ENCODE measurements at regions not wholly inside any gene's neighbourhood (a gene's known extent, or its start where the extent isn't known, plus 50 kb on each side); places are given as distances from the start of the nearest gene placed in this dataset.

DNA sequence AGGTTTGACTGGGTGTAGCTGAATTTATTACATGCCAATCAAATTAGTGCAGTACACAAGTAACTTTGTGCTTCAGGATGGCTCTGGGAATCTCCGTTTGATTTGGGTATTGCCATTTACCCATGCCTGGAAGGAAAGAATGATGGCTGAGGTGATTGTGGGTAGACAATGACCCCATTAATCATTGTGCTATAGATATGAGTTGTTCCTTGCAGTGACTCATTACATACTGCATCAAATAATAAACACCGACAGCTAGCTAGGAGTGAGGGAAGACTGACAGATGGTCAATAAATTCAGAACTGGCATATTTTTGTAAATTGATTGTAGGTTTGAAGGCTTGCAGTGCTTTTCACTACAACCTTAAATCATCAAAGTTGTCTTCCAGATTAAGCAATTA lies 1069.5 kb downstream of the DIAPH3 start:
- no peak overlapping the region for H3K4me3 ChIP-seq (ENCODE audit: low read length)
- DNase-seq (ENCODE audit: low read depth, low spot score): no peak

DNA sequence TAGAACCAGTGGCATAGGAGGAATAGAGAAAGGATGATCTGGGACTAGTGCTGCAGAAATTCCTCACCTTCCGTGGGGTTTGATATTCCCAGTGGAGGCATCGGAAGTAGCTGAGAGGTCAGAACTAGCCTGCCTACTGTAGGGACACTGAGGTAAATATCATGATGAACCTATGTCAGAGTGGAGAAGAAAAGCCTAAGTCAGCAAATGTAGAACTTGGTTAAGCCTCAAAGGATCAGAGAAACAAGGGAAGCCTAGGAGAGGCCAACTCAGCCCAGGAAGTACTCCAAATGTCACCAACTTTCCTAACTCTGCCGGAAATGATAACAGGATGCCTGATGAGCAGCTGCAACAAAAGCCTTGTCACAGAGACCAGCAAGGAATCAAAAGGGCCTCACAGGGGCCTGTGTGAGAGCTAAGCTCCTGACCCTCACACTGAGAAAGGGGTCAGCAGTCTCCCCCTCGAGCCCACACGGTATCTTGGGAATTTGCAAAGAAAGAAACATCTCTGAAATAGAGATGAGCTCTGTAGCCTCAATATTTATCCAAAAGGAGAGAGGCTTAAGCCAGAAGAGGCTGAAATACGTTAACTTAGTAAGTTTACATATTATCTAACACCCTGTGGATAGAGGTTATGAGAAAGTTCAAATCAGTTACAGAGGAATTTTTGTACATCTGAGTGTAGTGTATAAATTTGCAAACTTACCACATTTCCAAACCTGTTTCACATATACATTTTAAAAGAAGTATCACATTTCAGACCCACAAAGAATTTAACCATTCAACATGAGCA lies 1064.3 kb downstream of the DIAPH3 start:
- no peak for DNase-seq (ENCODE audit: low read depth, low spot score)
- H3K4me3 ChIP-seq (ENCODE audit: low read length): no peak overlapping the region

GRCh38 chr13:59103004-59103768 lies 1060.5 kb downstream of the DIAPH3 start:
- DNase-seq (ENCODE audit: low read depth, low spot score): no peak
- H3K4me3 ChIP-seq (ENCODE audit: low read length): no peak overlapping the region

DNA sequence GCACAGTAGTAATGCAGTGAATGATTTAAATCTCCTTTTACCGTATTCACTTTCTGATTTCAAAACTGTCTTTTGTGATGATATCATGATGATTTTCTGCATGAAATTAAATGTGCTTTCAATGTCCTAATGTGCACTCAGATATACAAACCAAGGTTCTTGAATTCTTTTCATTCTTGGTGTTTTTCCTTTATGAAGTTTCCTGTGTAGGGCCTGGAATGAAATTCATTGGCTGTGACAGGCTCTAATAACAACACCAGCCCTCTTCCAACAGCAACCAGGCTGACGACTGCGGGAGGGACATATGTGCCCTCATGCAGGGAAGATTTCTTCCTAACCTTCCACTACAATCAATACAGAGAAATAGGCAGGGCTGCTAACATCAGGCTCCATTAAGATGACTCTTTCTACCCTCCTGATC lies 1052.0 kb downstream of the DIAPH3 start:
- H3K4me3 ChIP-seq (ENCODE audit: low read length): no peak overlapping the region
- DNase-seq (ENCODE audit: low read depth, low spot score): no peak

DNA sequence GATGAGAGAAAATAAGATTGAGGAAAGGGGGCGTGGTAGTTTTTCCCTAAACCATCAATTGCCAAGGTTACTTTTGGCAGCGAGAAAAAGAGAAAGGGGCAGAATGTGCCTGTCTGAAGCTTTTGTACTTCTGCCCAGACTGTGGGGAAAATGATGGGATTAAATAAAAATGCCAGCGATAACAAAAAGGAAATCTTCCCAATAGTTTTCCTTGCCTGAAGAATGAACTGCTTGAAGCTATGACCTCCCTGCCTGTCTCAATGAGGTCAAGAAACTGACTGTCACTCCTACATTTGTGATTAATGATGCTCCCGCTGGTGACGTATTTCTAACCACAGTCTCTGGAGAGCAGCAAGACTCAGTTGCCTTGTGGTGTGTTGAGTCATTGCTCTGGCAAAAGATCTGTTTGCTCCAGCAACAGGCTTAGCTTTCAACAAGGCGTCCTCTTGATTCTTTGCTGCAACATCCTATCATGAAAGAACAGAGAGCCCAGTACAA lies 1051.5 kb downstream of the DIAPH3 start:
- H3K4me3 ChIP-seq (ENCODE audit: low read length): no peak overlapping the region
- DNase-seq (ENCODE audit: low read depth, low spot score): peak; percentile 16

DNA sequence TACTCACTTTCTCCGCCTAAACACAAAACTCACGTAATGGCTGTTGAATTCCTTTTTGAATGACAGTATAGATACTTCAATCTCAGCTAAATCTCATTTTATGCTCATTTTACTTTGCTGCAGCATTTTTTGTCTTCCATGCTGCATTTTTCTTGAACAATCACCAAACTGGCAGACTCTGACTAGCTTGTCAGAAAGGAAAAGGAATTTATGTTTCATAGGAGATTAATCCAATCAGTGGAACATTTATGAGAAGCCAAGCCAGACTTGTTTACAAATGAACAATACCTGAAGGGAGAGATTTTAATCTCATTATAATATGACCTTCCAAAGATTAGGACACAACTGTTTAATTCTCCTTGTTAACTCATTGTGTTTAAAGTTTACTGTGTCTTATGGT lies 1044.3 kb downstream of the DIAPH3 start:
- no peak for DNase-seq (ENCODE audit: low read depth, low spot score)
- H3K4me3 ChIP-seq (ENCODE audit: low read length): no peak overlapping the region

DNA sequence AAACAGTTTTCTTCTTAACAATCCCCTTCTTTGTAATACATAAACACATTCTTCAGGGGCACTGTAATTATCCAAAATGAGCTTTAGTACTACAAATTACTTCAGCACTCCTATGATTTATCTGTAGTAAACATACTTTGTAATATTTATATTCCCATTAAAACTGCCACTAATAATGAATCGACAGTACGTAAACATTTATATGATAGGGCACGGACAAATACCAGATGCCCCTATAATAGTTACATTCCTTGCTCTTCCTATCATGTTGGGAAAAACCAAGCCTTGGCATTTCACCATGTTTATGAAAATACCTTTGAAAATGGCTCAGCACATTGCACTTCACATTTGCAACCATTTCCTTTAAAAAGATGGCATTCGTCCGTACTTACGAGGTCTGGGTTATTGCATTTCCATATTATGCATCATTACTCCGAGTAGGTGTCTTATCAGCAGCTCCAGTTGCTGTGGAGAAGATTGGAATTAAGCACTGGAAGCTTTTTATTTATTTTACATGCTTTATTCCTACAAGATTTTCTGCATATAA lies 1043.4 kb downstream of the DIAPH3 start:
- H3K4me3 ChIP-seq (ENCODE audit: low read length): no peak overlapping the region
- DNase-seq (ENCODE audit: low read depth, low spot score): no peak

DNA sequence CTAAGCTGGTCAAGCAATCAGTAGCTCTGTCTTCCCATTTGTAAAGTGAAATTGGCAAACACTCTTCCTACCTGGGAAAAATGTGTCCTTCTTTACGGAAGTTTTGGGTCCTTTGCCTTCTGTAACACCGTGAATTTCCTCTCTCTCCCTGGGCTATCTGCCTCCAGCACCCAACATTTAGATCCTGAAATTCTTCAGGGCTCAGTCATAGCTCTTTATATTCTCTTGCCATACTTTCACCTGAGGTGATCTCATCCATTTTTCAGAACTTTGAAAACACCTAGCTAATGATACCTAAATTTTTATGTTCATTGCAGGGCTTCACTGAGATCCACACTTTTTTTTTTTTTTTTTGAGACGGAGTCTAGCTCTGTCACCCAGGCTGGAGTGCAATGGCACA lies 1042.2 kb downstream of the DIAPH3 start:
- DNase-seq (ENCODE audit: low read depth, low spot score): no peak
- H3K4me3 ChIP-seq (ENCODE audit: low read length): no peak overlapping the region

GRCh38 chr13:59126474-59126873 lies 1037.3 kb downstream of the DIAPH3 start:
- no peak overlapping the region for H3K4me3 ChIP-seq (ENCODE audit: low read length)
- DNase-seq (ENCODE audit: low read depth, low spot score): no peak

- DNase-seq (ENCODE audit: low read depth, low spot score): no peak
- no peak overlapping the region for H3K4me3 ChIP-seq (ENCODE audit: low read length)
Observed at GRCh38 chr13:59133903-59134302, 1029.8 kb downstream of the DIAPH3 start.

GRCh38 chr13:59144700-59145099 lies 1019.0 kb downstream of the DIAPH3 start:
- no peak for DNase-seq (ENCODE audit: low read depth, low spot score)
- no peak overlapping the region for H3K4me3 ChIP-seq (ENCODE audit: low read length)

- H3K4me3 ChIP-seq (ENCODE audit: low read length): no peak overlapping the region
- no peak for DNase-seq (ENCODE audit: low read depth, low spot score)
Observed at GRCh38 chr13:59145381-59145780, 1018.3 kb downstream of the DIAPH3 start.

DNA sequence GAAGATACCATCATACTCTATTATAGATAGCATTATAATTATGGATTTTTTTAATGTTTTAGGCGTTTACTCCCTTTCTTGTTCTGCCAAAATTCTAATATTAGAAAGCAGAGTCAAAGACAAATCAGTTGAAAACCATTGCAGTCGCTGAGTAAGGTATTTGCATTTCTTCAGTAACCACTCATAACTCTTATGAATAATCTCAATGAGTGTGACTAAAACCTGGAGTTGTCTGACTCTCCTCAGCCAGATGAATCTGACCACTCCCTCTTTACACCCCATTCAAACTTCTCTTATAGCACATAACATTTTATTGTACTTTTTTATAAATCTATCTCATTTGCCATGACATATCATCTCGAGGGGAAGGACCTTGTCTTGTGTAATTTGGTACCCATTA lies 1006.5 kb downstream of the DIAPH3 start:
- H3K4me3 ChIP-seq (ENCODE audit: low read length): no peak overlapping the region
- no peak for DNase-seq (ENCODE audit: low read depth, low spot score)

GRCh38 chr13:59166174-59166573 lies 997.6 kb downstream of the DIAPH3 start:
- DNase-seq (ENCODE audit: low read depth, low spot score): no peak
- no peak overlapping the region for H3K4me3 ChIP-seq (ENCODE audit: low read length)

DNA sequence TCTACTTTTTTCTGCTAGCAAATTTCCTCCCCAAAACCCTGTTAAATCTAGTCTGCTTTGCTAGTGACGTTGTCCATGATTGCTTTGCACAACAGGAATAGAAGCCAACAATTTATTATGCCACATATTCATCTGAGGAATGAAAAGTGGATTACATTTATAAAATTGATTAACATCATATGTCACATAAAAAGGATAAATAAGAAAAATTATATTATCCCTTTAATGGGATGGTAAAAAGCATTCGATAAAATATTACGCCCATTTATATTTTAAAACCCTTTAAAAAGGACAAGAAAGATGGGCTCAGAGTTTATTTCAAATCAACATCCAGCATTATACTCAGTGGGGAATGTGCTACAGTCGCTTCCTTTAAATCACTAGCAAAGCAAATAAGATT lies 991.7 kb downstream of the DIAPH3 start:
- DNase-seq (ENCODE audit: low read depth, low spot score): no peak
- no peak overlapping the region for H3K4me3 ChIP-seq (ENCODE audit: low read length)

GRCh38 chr13:59176775-59177174 lies 987.0 kb downstream of the DIAPH3 start:
- DNase-seq (ENCODE audit: low read depth, low spot score): peak; percentile 18
- H3K4me3 ChIP-seq (ENCODE audit: low read length): no peak overlapping the region

DNA sequence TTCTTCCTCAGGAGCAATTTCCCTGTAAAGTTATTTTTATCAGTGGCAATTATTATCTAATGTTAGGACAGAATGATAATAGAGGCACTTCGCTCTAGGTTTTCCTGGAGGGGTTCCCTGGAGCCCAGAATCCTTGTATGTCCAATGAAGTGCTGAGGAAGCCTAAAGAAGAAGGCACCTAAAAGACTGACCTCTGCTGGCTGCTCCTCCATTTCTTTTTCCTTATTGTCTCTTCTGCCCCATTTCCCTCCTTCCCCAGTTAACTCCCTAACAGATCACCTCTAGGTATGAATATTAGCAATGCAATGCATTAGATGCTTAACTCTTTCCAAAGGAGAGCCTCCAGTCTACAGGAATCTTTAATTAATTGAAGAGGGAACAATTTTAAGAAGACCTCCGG lies 985.4 kb downstream of the DIAPH3 start:
- DNase-seq (ENCODE audit: low read depth, low spot score): no peak

DNA sequence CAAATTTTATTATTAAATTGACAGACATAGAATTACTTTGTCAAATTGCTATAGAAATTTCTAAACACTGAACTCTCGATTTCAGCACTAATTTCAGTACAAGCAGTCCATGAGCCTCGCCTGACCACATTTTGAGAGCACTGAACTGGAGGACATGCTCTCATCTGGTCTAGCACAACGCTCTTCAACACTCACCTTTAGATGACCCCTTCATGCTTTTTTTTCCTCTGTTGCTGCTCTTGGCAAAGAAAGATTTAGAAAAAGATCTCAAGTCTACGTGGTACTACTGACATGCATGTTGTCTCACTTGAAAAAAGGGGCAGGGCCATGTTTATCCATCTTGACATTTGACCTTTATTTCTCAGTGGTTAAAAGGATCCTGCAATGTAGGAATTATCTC lies 981.5 kb downstream of the DIAPH3 start:
- no peak for DNase-seq (ENCODE audit: low read depth, low spot score)

More for the DNA sequence above, 985.4 kb downstream of the DIAPH3 start:
- no peak overlapping the region for H3K4me3 ChIP-seq (ENCODE audit: low read length)

GRCh38 chr13:59197397-59197796 lies 966.3 kb downstream of the DIAPH3 start:
- DNase-seq (ENCODE audit: low read depth, low spot score): no peak
- H3K4me3 ChIP-seq (ENCODE audit: low read length): no peak overlapping the region

More for the DNA sequence above, 981.5 kb downstream of the DIAPH3 start:
- no peak overlapping the region for H3K4me3 ChIP-seq (ENCODE audit: low read length)

DNA sequence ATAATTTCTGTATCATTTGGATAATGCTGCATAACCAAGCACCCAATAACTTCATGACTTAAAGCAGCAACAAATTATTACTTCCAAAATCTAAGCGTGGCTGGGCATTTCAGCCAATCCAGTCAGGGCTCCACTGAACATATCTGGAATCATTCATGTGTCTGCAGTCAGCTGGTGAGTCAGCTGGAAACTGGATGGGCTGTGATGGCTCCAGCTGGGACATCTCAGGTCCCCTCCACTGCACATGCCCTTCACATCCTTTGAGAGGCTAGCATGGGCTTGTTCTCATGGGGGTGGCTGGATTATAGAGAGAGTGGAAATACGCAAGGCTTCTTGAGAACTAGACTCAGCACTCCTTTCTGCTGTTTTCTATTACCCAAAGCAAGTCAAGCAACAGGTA lies 961.9 kb downstream of the DIAPH3 start:
- no peak for DNase-seq (ENCODE audit: low read depth, low spot score)
- H3K4me3 ChIP-seq (ENCODE audit: low read length): no peak overlapping the region
